Dedifferentiated amniotic fluid mesenchymal stem cell (primary cell): ENCODE measurements at regions not wholly inside any gene's neighbourhood (a gene's known extent, or its start where the extent isn't known, plus 50 kb on each side); places are given as distances from the start of the nearest gene placed in this dataset.
A peak's percentile ranks its signal among the peaks of the same experiment; 100 is the strongest.
"Not testable (repeated sequence)": the region's sequence is repeated elsewhere in the genome, so short reads cannot be mapped to it uniquely, and the experiment has no call there.

ENCODE experiments used
- DNase-seq: peaks from one replicate; pipeline ENCODE4 v3.0.0-alpha.2; 2016; ENCODE audit errors: extremely low spot score

- not testable (repeated sequence) for DNase-seq
These were observed 410.5 kb upstream of the CAMK1G start for GRCh38 chr1:209172792-209173542.

GRCh38 chr1:209173796-209174195 is 409.7 kb upstream of the CAMK1G start:
- not testable (repeated sequence) for DNase-seq

- DNase-seq: no peak
These were observed 406.6 kb upstream of the CAMK1G start for GRCh38 chr1:209176866-209177430.

GRCh38 chr1:209183195-209183594 is 400.3 kb upstream of the CAMK1G start:
- DNase-seq: no peak

GRCh38 chr1:209187589-209187988 is 395.9 kb upstream of the CAMK1G start:
- no peak for DNase-seq

- DNase-seq: no peak
These were observed 392.8 kb upstream of the CAMK1G start for GRCh38 chr1:209190591-209191261.

- DNase-seq: no peak
These were observed 392.3 kb upstream of the CAMK1G start for GRCh38 chr1:209191262-209191634.

GRCh38 chr1:209196140-209196539 is 387.4 kb upstream of the CAMK1G start:
- no peak for DNase-seq

- DNase-seq: no peak
These were observed 384.4 kb upstream of the CAMK1G start for GRCh38 chr1:209198961-209199750.

- no peak for DNase-seq
These were observed 383.7 kb upstream of the CAMK1G start for GRCh38 chr1:209199822-209200221.

GRCh38 chr1:209202321-209202720 is 381.2 kb upstream of the CAMK1G start:
- DNase-seq: not testable (repeated sequence)

GRCh38 chr1:209202830-209203532 is 380.5 kb upstream of the CAMK1G start:
- peak; percentile 32 for DNase-seq

- no peak for DNase-seq
These were observed 380.0 kb upstream of the CAMK1G start for GRCh38 chr1:209203533-209203895.

GRCh38 chr1:209205039-209205438 is 378.5 kb upstream of the CAMK1G start:
- DNase-seq: no peak

GRCh38 chr1:209207126-209207700 is 376.3 kb upstream of the CAMK1G start:
- no peak for DNase-seq

GRCh38 chr1:209207701-209208286 is 375.7 kb upstream of the CAMK1G start:
- DNase-seq: peak; percentile 63

- DNase-seq: no peak
These were observed 374.9 kb upstream of the CAMK1G start for GRCh38 chr1:209208648-209209047.

- DNase-seq: no peak
These were observed 369.5 kb upstream of the CAMK1G start for GRCh38 chr1:209213989-209214388.

GRCh38 chr1:209215826-209216225 is 367.7 kb upstream of the CAMK1G start:
- no peak for DNase-seq

- DNase-seq: no peak
These were observed 365.4 kb upstream of the CAMK1G start for GRCh38 chr1:209218113-209218512.

- no peak for DNase-seq
These were observed 364.5 kb upstream of the CAMK1G start for GRCh38 chr1:209218981-209219380.
